ENCODE measurements at regions not wholly inside any gene's neighbourhood (a gene's known extent, or its start where the extent isn't known, plus 50 kb on each side); places are given as distances from the start of the nearest gene placed in this dataset.

DNA sequence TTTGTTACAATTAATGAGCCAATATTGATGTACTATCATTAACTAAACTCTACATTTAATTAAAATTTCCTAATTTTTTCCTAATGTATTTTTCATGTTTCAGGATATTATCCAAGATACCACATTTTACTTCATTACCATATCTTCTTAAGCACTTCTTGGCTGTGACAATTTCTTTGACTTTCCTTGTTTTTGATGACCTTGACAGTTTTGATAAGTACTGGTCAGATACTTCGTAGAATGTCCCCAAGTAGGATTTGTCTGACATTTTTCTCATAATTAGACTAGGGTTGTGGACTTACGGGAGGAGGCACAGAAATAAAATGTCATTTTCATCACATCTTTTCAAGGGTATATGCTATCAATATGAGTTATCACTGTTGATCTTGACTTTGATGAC, 700.9 kb downstream of the BCL11B start:
- Mint-ChIP-seq H3K27ac (ENCODE audit: unreplicated experiment) (no peak overlapping the region), H3K9me3 (ENCODE audit: unreplicated experiment) (peaks cover 3% of the 10 kb centered on the region), H3K27me3 (ENCODE audit: low read depth, unreplicated experiment) (peaks cover 24% of the 10 kb centered on the region), H3K36me3 (ENCODE audit: low read depth, unreplicated experiment) (no peaks in the 10 kb centered on the region), H3K4me3 (ENCODE audit: unreplicated experiment) (no peak overlapping the region), H3K4me1 (ENCODE audit: low read depth, unreplicated experiment) (no peaks in the 10 kb centered on the region)
- Histone ChIP-seq H3K4me2 (ENCODE audit: low read length) (no peak overlapping the region), H3K36me3 (ENCODE audit: insufficient read depth, low read length) (no peaks in the 10 kb centered on the region), H3K4me3 (ENCODE audit: insufficient read depth, low read depth, low read length) (no peak overlapping the region), H3K27ac (ENCODE audit: low read depth, low read length) (no peak overlapping the region), H2AFZ (ENCODE audit: low read depth, low read length) (no peak overlapping the region), H3K9me3 (ENCODE audit: insufficient read depth, low read depth, low read length) (no peaks in the 10 kb centered on the region), H3K4me1 (ENCODE audit: insufficient read depth, low read length) (no peaks in the 10 kb centered on the region), H3K79me2 (ENCODE audit: insufficient read depth, low read length) (no peaks in the 10 kb centered on the region), H3K27me3 (ENCODE audit: insufficient read depth, low read length) (no peaks in the 10 kb centered on the region), H4K20me1 (ENCODE audit: insufficient read depth, low read length) (no peaks in the 10 kb centered on the region), H3K9ac (ENCODE audit: low read length) (no peak overlapping the region)
- FAIRE-seq (no peak), DNase-seq (ENCODE audit: low read depth) (no peak)
- TF ChIP-seq EZH2 (IDR thresholded peaks at IDR 0.05; ENCODE audit: insufficient read depth, low read length) = no peak
- TF ChIP-seq, protein P1, sequence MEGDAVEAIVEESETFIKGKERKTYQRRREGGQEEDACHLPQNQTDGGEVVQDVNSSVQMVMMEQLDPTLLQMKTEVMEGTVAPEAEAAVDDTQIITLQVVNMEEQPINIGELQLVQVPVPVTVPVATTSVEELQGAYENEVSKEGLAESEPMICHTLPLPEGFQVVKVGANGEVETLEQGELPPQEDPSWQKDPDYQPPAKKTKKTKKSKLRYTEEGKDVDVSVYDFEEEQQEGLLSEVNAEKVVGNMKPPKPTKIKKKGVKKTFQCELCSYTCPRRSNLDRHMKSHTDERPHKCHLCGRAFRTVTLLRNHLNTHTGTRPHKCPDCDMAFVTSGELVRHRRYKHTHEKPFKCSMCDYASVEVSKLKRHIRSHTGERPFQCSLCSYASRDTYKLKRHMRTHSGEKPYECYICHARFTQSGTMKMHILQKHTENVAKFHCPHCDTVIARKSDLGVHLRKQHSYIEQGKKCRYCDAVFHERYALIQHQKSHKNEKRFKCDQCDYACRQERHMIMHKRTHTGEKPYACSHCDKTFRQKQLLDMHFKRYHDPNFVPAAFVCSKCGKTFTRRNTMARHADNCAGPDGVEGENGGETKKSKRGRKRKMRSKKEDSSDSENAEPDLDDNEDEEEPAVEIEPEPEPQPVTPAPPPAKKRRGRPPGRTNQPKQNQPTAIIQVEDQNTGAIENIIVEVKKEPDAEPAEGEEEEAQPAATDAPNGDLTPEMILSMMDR (IDR thresholded peaks at IDR 0.05; ENCODE audit: insufficient read depth, low read depth, low read length) = no peak

DNA sequence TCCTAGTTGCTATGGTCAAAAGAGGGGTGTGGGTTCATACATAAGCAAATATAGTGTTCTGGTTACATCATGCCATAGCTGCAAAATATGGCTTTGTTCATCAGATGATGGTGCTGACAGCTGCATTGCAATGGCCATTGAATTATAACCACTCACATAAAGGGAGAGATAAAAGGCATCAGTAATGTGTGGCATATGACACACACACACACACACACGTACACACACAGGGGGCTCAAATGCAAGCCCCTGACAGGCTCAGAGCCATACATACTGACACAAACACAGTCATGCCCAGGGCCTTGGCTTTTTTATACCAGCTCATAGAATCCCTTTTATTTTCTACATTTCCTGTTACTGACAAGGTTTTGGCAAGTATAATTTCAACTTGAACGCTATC, 698.9 kb downstream of the BCL11B start:
- TF ChIP-seq EZH2 (IDR thresholded peaks at IDR 0.05; ENCODE audit: insufficient read depth, low read length) = no peak
- TF ChIP-seq, protein P1 (IDR thresholded peaks at IDR 0.05; ENCODE audit: insufficient read depth, low read depth, low read length) = no peak
- H3K27ac Mint-ChIP-seq (ENCODE audit: unreplicated experiment) = no peak overlapping the region
- no peaks in the 10 kb centered on the region for H3K79me2 ChIP-seq (ENCODE audit: insufficient read depth, low read length)
- H3K9me3 ChIP-seq (ENCODE audit: insufficient read depth, low read depth, low read length) = no peaks in the 10 kb centered on the region
- no peaks in the 10 kb centered on the region for H3K36me3 Mint-ChIP-seq (ENCODE audit: low read depth, unreplicated experiment)
- H3K4me2 ChIP-seq (ENCODE audit: low read length) = no peak overlapping the region
- H3K9me3 Mint-ChIP-seq (ENCODE audit: unreplicated experiment) = peaks cover 3% of the 10 kb centered on the region
- no peaks in the 10 kb centered on the region for H3K4me1 ChIP-seq (ENCODE audit: insufficient read depth, low read length)
- no peak overlapping the region for H3K27ac ChIP-seq (ENCODE audit: low read depth, low read length)
- H3K4me3 Mint-ChIP-seq (ENCODE audit: unreplicated experiment) = no peak overlapping the region
- H4K20me1 ChIP-seq (ENCODE audit: insufficient read depth, low read length) = no peaks in the 10 kb centered on the region
- H3K4me1 Mint-ChIP-seq (ENCODE audit: low read depth, unreplicated experiment) = no peaks in the 10 kb centered on the region
- no peak overlapping the region for H3K4me3 ChIP-seq (ENCODE audit: insufficient read depth, low read depth, low read length)
- DNase-seq (ENCODE audit: low read depth) (no peak), FAIRE-seq (no peak)
- H3K9ac ChIP-seq (ENCODE audit: low read length) = no peak overlapping the region
- H3K27me3 Mint-ChIP-seq (ENCODE audit: low read depth, unreplicated experiment) = peaks cover 11% of the 10 kb centered on the region
- H2AFZ ChIP-seq (ENCODE audit: low read depth, low read length) = no peak overlapping the region
- no peaks in the 10 kb centered on the region for H3K27me3 ChIP-seq (ENCODE audit: insufficient read depth, low read length)
- no peaks in the 10 kb centered on the region for H3K36me3 ChIP-seq (ENCODE audit: insufficient read depth, low read length)

DNA sequence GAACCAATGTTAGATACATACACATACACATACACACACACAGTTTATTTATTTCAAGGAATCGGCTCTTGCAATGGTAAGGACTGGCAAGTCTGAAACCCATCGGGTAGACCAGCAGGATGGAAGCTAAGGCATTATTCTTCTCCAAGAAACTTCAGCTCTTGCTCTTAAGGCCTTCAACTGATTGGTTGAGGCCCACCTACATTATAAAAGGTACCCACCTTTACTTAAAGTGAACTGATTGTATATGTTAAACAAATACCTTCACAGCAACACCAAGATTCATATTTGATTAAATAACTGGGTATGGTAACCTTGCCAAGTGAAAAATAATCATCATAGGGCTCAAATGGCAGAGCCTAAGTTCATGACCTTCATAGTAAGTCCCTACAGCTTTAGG, 695.5 kb downstream of the BCL11B start:
- H3K27ac ChIP-seq (ENCODE audit: low read depth, low read length) = no peak overlapping the region

More for the DNA sequence above, 695.5 kb downstream of the BCL11B start:
- TF ChIP-seq, protein P1 (IDR thresholded peaks at IDR 0.05; ENCODE audit: insufficient read depth, low read depth, low read length) = no peak
- TF ChIP-seq EZH2 (IDR thresholded peaks at IDR 0.05; ENCODE audit: insufficient read depth, low read length) = no peak
- H3K9me3 ChIP-seq (ENCODE audit: insufficient read depth, low read depth, low read length) = no peaks in the 10 kb centered on the region
- Mint-ChIP-seq H3K27me3 (ENCODE audit: low read depth, unreplicated experiment) (peaks cover 11% of the 10 kb centered on the region), H3K4me1 (ENCODE audit: low read depth, unreplicated experiment) (peaks cover 3% of the 10 kb centered on the region), H3K4me3 (ENCODE audit: unreplicated experiment) (no peak overlapping the region), H3K36me3 (ENCODE audit: low read depth, unreplicated experiment) (no peaks in the 10 kb centered on the region), H3K27ac (ENCODE audit: unreplicated experiment) (no peak overlapping the region), H3K9me3 (ENCODE audit: unreplicated experiment) (peaks cover 1% of the 10 kb centered on the region)
- H3K79me2 ChIP-seq (ENCODE audit: insufficient read depth, low read length) = no peaks in the 10 kb centered on the region
- FAIRE-seq (no peak), DNase-seq (ENCODE audit: low read depth) (no peak)
- H4K20me1 ChIP-seq (ENCODE audit: insufficient read depth, low read length) = no peaks in the 10 kb centered on the region
- no peak overlapping the region for H3K4me2 ChIP-seq (ENCODE audit: low read length)
- H3K27me3 ChIP-seq (ENCODE audit: insufficient read depth, low read length) = no peaks in the 10 kb centered on the region
- no peak overlapping the region for H3K4me3 ChIP-seq (ENCODE audit: insufficient read depth, low read depth, low read length)
- no peaks in the 10 kb centered on the region for H3K4me1 ChIP-seq (ENCODE audit: insufficient read depth, low read length)
- no peaks in the 10 kb centered on the region for H3K36me3 ChIP-seq (ENCODE audit: insufficient read depth, low read length)
- H3K9ac ChIP-seq (ENCODE audit: low read length) = no peak overlapping the region
- no peak overlapping the region for H2AFZ ChIP-seq (ENCODE audit: low read depth, low read length)

Measured in astrocyte (in vitro differentiated cells and primary cell).